Cardiac septum (tissue), 1 donor: ENCODE measurements at regions not wholly inside any gene's neighbourhood (a gene's known extent, or its start where the extent isn't known, plus 50 kb on each side); places are given as distances from the start of the nearest gene placed in this dataset.

Experiments
- DNase-seq: peaks from one replicate; pipeline ENCODE4 v3.0.0-alpha.2; 2020; ENCODE audit warnings: low spot score
- intact Hi-C: fragments of 100-400 bp; cut with DNase I; formaldehyde crosslinking; loops from one replicate; pipeline ENCODE4 v1.14.0; 2022
- donor health status: DM: no; HTN: no; CAD: no.

GRCh38 chr13:85266771-85267170 is 532.4 kb downstream of the SLITRK6 start:
- intact Hi-C loops: no loop called here

DNA sequence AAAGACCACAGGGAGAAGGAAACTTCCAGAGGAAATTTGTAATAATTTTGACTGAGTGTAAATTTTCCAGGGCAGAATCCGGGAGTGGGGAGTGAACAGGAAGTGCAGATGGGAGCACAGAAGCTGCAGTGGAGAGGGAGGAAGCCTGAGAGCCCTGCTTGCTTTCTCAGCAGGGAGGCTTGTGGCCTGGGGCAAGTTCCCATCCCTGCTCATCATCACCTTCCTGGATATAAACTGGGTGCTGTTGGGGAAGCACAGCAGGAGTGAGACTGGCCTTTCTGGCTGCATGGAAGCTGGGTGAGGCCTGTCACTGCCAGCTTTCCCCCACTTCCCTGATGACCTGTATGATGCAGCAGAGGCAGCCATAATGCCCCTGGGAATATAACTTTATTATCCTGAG is 532.9 kb downstream of the SLITRK6 start:
- intact Hi-C loops: no loop called here
- no peak for DNase-seq

More at GRCh38 chr13:85266771-85267170, 532.4 kb downstream of the SLITRK6 start:
- DNase-seq: no peak

DNA sequence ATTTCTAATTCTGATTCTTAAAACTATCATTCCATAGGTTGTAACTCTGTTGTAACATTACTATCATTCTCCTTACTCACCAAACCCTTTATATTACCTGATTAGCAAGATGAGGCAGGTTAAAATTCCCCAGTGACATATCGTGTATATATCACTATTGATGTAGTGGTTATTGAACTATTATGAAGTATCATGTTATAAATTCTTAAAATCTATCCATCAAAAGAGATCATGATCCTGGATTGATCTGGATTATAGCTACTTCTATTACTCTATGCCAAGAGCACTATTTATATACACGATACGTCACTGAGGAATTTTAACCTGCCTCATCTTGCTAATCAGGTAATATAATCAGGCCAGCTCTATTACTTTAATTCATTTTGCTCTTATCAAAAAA is 533.9 kb downstream of the SLITRK6 start:
- DNase-seq: no peak
- intact Hi-C loops: no loop called here

DNA sequence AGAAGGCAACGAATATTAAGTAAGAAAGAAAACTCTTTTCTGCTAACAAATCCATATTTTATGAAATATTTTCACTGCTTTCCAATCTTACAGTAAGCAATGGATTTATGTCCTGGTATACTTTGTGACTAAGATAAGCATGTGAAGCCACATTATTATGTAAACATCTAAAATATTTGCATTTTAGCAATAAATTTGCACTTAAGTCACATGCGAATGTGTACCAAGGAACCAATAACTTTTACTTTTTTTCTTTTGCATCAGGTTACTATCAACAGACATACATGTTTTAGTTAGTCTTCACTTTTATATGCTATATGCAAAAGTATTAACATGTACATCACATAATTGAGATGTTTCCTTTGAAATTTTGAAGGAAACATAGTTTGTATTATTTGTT is 536.7 kb downstream of the SLITRK6 start:
- DNase-seq: no peak
- intact Hi-C loops: no loop called here

DNA sequence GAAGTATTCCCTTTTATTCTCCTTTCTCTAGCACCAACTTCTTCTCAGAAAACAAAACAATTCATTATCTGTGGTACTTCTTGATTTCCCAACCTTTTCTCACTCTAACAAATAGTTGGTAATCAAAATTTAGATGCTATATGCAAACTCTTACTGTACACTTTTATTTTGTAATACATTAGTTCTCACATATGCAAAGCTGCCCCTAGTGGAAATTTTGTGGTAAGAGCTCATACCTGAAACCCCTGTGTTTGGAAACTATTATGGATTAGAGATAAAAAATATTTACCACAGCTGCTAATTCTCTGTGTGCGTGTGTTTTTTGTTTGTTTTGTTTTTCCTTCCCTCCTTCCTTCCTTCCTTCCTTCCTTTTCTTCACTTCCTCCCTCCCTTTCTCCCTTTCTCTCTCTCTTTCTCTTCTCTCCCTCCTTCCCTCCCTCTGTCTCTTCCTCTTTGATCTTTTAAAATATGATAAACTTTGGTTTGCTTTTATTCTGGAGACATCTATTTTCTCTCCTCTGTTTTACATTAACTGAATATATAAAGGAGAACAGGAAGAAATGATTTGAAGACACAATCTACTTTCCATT is 537.4 kb downstream of the SLITRK6 start:
- intact Hi-C loops: no loop called here
- no peak for DNase-seq

DNA sequence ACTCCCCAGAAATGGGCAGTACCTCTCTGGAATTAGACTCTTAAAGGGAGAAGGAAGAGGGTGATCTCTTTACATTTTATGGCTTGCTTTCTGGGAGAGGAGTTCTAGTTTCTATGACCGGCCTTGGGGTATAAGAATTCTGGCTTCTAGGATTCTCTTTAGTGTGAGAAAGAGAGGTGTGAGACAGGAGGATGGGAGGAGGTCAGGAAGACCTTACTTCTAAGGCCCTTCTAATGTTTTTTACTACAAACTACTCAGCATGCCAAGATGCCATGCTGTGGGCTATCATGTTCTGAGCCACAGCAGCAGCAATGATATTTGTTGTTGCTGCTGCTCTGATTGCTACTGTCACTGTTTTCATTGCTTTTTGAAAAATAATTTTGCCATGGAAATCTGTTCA is 538.3 kb downstream of the SLITRK6 start:
- intact Hi-C loops: no loop called here

GRCh38 chr13:85255978-85256377 is 543.2 kb downstream of the SLITRK6 start:
- intact Hi-C loops: no loop called here
- no peak for DNase-seq

More for the DNA sequence above, 538.3 kb downstream of the SLITRK6 start:
- DNase-seq: no peak

DNA sequence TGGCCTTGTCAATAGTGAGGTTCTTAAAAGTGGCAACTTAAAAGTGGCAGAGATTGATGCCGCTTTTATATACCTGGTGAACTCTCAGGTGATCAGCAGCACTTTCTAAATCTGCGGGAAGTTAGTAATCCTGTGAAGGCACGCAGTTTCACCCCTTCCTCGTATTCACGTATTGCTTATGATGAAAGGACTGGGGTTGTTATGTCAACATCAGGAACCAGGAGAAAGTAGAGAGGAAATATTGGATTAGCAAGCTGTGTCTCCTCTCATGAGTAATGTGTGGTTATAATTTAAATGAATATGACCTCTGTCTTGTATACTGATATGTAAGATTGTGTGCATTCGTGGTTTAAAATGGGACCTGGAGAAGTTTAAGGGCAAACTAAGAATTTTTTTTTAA is 544.6 kb downstream of the SLITRK6 start:
- intact Hi-C loops: no loop called here
- DNase-seq: no peak

DNA sequence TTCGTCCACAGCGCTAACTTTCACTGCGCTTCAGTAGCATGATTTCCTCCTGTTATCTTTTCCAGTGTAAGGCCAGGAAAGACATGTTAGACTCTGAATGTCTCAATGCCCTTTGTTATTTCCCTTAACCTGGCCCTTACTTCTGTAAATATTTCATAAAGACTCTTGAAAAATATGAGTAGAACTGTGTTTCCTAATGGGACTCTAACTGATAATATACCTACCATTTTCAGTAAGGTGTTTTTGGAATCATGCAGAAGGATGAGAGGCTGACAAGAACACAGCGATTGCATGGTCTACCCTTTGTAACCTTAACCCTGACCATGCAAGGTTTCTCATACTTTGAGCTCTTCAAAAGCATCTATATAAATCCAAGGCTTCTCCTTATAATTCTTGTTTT is 550.1 kb downstream of the SLITRK6 start:
- intact Hi-C loops: no loop called here
- no peak for DNase-seq

DNA sequence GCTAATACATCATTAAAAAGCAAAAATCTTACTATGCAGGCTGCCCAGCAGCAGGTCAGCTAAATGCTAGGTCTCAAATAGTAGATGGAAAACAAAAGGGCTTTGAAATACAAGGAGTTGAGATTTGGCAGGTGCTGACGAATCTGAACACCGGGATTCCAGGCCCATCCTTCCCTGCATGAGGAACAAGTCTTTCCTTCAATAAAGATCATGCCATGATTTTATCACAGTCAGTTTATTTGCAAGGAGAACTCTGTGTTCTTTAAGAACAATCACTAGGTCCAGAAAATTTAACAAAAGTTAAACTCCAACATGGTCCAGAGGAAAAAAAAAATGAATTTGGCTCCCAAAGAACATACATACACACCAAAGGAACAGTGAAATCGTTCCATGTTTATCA is 551.4 kb downstream of the SLITRK6 start:
- intact Hi-C loops: no loop called here

GRCh38 chr13:85243831-85244230 is 555.4 kb downstream of the SLITRK6 start:
- intact Hi-C loops: no loop called here
- no peak for DNase-seq

More for the DNA sequence above, 551.4 kb downstream of the SLITRK6 start:
- no peak for DNase-seq

DNA sequence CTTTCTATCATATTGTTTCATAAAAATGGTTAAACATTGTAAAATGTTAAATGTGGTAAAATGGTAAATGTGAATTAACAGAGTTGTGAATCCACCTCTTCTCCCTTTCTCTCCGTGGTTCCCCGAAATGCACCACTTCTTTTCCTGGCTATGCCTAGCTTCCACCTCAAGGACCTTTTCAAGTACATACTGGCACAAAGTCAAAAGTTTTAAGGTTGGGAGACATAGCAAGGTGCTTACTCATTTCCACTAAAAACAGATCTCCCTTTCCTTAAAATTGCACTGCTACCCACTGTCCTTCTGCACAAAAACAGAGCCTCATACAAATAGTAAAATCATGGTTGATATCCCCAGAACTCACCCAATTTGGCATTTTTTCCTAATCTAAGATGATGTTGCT is 558.2 kb downstream of the SLITRK6 start:
- intact Hi-C loops: no loop called here
- DNase-seq: no peak

- no peak for DNase-seq
- intact Hi-C loops: no loop called here
These were observed 562.8 kb downstream of the SLITRK6 start for GRCh38 chr13:85236413-85236812.

DNA sequence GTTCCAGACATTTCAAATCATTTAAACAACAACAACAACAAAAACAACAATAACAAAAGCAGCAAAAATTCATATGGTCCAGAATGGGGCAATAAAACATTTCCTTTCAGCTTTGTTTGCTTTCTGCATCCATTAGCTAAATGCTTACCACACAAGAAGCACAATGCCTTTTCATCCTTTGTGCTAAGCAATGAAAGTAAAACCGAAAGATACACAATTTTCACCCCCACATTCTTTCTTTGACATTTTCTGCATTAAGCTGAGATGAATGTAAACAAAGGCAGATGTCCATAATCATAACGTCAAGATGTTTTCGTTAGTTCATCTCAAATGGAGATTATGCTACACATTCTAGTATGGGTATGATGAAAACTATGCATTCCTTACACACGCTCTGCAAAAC is 568.5 kb downstream of the SLITRK6 start:
- intact Hi-C loops: no loop called here
- DNase-seq: no peak

- no peak for DNase-seq
- intact Hi-C loops: no loop called here
These were observed 570.5 kb downstream of the SLITRK6 start for GRCh38 chr13:85228692-85229091.

DNA sequence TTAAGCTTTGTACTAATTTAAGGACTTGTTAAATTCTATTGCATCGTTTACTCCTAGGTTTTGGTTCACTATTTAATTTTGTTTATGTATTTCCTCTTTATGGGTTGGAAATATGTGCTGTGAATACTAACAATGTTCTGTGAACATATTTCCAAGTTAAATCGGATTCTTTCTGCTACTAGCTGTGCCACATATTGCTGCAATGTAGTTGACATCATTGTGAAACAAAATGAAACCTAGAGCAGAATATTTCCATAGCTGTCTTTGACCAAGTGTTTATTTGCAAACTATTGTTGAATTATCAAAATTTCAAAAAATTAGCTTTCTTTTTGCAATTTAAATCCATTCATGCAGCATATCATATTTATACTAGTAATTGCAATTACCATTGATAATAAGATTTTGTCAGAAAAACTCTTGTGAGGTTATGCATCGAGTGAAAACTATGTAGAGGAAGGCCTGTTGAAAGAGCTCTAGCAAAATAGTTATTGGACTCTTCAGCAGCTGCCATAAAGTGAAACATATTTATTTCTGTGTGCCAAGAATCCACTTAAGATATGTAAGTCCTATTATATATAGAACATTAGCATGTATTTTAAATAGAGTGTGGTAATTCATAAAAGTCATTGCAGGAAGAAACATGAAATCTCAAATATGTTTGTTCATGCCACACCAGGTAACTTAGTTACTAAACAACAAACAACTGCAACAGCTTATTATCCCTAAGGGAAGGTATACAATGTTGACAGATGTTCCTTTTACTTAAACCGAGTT is 575.1 kb downstream of the SLITRK6 start:
- intact Hi-C loops: no loop called here
- no peak for DNase-seq

DNA sequence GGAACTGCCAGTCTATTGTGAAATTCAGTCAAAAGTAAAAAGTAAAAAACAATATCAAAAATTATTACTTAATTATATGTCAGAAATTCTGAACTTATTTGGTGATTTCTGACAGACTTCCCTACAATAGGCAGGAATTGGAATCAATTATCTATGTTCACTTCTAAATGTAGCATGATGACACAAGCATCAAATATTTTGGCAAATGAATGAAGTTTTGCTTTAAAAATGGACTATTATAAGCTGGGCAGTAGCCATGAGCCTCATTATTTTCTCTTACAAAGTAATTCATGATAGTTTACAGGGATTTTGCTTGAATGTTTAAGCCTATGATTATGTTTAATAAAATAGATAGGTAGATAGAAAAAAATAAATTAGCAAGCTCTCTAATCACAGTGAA is 582.6 kb downstream of the SLITRK6 start:
- intact Hi-C loops: no loop called here
- no peak for DNase-seq

DNA sequence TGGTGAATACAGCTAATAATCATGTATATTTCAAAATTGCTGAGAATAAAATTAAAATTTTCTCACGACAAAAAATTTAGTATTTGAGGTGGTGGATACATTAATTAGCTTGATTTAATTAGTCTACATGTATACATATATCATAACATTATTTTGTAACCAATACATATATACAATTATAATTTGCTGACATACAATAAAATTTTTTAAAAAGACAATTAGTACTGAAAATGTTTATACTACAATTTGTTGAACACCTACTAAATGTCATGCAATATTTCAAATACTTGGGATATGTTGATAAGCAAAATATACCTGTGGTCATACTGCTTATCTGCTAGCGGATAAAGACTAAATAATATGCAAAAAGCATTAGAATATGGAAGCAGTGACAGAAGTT is 586.5 kb downstream of the SLITRK6 start:
- no peak for DNase-seq
- intact Hi-C loops: no loop called here

GRCh38 chr13:85204668-85205344 is 594.4 kb downstream of the SLITRK6 start:
- no peak for DNase-seq
- intact Hi-C loops: no loop called here

GRCh38 chr13:85197431-85197830 is 601.8 kb downstream of the SLITRK6 start:
- no peak for DNase-seq
- intact Hi-C loops: no loop called here

DNA sequence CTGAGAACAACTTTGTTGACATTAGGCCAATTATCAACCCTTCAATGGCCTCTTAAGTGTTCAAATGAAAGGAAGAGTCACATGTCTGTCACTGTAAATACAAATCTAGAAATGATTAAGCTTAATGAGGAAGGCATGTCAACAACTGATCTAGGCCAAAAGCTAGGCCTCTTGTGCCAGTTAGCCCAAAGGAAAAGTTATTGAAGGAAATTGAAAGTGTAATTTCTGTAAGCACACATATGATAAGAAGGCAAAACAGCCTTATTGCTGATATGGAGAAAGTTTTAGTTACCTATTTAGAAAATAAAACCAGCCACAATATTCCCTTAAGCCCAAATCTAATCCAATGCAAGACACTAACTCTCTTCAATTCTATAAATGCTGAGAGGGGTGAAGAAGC is 604.7 kb downstream of the SLITRK6 start:
- DNase-seq: no peak
- intact Hi-C loops: no loop called here
